ENCODE measurements at regions not wholly inside any gene's neighbourhood (a gene's known extent, or its start where the extent isn't known, plus 50 kb on each side); places are given as distances from the start of the nearest gene placed in this dataset.

DNA sequence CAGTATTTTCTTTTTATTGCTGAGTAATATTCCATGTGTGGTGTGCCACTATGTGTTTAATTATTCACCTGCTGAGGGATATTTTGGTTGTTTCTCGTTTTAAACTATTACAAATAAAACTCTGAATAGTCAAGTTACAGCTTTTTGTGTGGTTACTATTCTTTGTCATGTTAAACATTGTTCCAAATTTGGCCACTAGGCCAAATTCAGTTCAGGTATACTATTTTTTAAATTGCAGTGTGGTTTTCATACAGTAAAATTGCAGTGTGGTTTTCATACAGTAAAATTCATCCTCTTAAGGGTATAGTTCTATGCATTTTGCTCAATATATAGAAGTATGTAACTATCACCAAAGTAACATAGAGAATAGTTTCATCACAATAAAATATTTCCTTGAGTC, 97.4 kb upstream of the FAM3C start:
- TF ChIP-seq, protein P1, sequence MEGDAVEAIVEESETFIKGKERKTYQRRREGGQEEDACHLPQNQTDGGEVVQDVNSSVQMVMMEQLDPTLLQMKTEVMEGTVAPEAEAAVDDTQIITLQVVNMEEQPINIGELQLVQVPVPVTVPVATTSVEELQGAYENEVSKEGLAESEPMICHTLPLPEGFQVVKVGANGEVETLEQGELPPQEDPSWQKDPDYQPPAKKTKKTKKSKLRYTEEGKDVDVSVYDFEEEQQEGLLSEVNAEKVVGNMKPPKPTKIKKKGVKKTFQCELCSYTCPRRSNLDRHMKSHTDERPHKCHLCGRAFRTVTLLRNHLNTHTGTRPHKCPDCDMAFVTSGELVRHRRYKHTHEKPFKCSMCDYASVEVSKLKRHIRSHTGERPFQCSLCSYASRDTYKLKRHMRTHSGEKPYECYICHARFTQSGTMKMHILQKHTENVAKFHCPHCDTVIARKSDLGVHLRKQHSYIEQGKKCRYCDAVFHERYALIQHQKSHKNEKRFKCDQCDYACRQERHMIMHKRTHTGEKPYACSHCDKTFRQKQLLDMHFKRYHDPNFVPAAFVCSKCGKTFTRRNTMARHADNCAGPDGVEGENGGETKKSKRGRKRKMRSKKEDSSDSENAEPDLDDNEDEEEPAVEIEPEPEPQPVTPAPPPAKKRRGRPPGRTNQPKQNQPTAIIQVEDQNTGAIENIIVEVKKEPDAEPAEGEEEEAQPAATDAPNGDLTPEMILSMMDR (IDR thresholded peaks at IDR 0.05; ENCODE audit: control insufficient read depth, insufficient read depth, low read depth, low read length, missing control alignments), result no peak
- no peak for DNase-seq (ENCODE audit: low read depth)
- no peak overlapping the region for H3K4me3 ChIP-seq (ENCODE audit: control insufficient read depth, low read depth, low read length)

DNA sequence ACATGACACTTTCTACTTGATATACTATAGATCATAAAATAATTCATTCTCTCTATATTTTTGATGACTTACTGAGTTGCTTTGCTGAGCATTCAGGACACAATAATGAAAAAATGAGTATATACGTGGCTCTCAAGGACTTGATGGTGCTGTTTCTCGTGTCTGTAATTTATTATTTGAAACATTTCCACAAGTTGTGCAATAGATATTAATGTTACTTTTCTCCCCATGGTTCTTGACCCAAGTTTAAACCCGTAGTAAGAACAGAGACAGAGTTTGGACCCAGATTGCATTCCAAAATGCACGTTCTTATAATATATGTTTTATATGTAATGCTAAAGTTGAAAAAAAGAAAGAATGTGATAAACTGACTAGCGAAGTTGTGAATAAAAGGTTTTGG, 94.2 kb upstream of the FAM3C start:
- no peak overlapping the region for H3K4me3 ChIP-seq (ENCODE audit: control insufficient read depth, low read depth, low read length)

DNA sequence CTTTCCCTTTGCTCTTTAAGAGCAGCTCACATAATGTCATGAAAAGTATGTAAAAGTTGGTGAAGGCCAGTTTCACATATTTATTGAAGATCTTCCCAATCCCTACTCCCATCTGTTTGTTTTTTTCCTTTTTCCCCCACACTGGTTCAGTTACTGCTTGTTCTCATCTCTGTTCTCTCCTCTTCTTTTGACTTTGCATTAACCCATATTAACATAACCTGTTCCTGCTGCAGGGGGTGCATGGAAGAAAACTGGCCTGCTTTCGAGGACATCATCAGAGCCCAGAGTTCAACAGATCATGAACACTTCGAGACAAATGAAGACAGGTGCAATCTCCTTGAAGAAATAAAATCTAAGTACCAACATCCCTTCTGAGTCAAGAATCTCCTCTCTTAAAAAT, 93.3 kb upstream of the FAM3C start:
- DNase-seq (ENCODE audit: low read depth), result no peak
- TF ChIP-seq, protein P1 (IDR thresholded peaks at IDR 0.05; ENCODE audit: control insufficient read depth, insufficient read depth, low read depth, low read length, missing control alignments), result no peak
- H3K4me3 ChIP-seq (ENCODE audit: control insufficient read depth, low read depth, low read length), result no peak overlapping the region

More for the DNA sequence above, 94.2 kb upstream of the FAM3C start:
- DNase-seq (ENCODE audit: low read depth), result no peak
- TF ChIP-seq, protein P1 (IDR thresholded peaks at IDR 0.05; ENCODE audit: control insufficient read depth, insufficient read depth, low read depth, low read length, missing control alignments), result no peak

DNA sequence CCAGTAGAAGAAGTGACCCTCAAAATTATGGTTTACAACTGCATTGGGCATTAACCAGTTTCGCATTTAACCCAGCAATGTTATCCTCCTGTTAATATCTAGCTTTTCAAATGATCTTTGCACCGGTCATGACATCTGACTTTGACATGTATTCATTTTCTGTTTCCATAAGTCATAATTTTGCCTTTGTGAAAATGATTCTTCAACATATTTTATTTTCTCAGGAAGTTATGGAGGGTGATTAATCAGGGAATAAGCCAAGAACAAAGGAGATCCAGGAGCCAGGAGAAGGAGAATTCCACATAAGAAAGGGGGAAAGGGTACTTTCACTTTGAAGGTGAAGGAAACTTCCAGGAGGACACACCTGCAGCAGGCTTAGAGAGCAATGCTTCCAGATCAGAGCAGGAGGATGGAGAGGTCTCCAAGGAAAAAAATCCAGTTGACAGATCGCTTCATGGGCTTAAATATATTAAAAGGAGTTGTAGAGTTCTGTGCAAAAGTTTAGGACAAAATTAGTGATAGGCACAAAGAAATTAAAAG, 92.1 kb upstream of the FAM3C start:
- TF ChIP-seq, protein P1 (IDR thresholded peaks at IDR 0.05; ENCODE audit: control insufficient read depth, insufficient read depth, low read depth, low read length, missing control alignments), result no peak
- no peak for DNase-seq (ENCODE audit: low read depth)
- no peak overlapping the region for H3K4me3 ChIP-seq (ENCODE audit: control insufficient read depth, low read depth, low read length)

DNA sequence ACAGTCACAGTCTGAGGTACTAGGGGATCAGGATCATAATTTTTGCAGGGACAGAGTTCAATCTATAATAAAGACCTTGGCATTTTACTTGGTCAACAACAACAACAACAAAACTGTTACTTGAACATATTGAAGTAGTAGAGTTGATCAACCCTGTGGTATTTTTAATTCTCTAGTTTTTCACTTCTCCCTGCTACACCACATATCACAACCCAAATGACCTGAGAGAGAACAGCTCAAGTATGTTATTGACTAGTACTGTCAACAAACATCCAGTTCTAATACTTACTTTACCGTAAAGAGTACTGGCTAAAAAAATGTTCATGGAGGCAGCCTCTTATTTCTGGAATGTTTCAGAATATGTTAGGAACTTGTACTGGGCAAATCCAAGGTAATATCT, 90.5 kb upstream of the FAM3C start:
- H3K4me3 ChIP-seq (ENCODE audit: control insufficient read depth, low read depth, low read length), result no peak overlapping the region
- DNase-seq (ENCODE audit: low read depth), result no peak
- TF ChIP-seq, protein P1 (IDR thresholded peaks at IDR 0.05; ENCODE audit: control insufficient read depth, insufficient read depth, low read depth, low read length, missing control alignments), result no peak

DNA sequence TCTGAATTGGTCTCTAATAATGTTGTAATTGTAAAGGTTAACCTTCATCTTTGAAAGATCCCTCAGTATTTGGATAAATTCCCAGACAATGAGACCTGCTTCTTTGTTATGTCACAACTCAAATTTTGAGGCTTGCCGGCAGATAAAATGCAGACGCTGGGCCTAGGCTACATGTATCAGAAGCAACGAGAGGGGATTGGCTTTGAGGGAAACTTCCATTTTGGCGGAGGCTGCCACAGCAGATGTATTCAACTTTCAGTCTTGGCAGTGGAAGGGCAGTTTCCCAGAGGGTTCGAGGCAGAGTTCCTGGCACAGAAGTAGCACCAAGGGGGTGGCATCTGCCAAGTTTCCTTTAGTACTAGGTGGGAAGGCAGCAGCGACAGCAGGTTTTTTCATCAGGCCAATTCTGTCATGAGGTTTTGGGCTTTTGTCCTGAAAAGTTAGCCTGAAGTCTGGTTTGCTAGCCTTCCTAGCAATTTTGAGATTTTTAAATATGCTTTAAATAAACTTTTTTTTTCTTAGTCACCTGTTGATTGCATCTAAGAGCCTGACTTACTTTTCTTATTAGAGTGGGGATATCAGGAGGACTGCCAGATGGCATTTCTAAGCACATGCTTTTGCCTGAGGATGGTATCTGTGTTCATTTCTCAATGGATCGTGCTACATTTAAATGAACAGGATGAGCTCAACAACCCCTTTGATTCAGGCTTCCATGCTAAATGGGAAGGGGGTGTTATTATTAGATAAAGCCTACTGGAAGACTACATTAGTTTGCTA, 89.5 kb upstream of the FAM3C start:
- TF ChIP-seq, protein P1 (IDR thresholded peaks at IDR 0.05; ENCODE audit: control insufficient read depth, insufficient read depth, low read depth, low read length, missing control alignments), result no peak
- no peak overlapping the region for H3K4me3 ChIP-seq (ENCODE audit: control insufficient read depth, low read depth, low read length)
- peak; percentile 13 for DNase-seq (ENCODE audit: low read depth)

All from AG09309 (cell line).